HG03571 (cell line): ENCODE measurements at regions not wholly inside any gene's neighbourhood (a gene's known extent, or its start where the extent isn't known, plus 50 kb on each side); places are given as distances from the start of the nearest gene placed in this dataset.

Experiments used
- ATAC-seq: cut with Tn5 transposase; IDR thresholded peaks from one replicate; pipeline ENCODE4 v1.9.1; 2021; ENCODE audit not compliant: unreplicated experiment

GRCh38 chr4:108370291-108371141 is 201.8 kb upstream of the LEF1 start:
- no peak for ATAC-seq

GRCh38 chr4:108369035-108369655 is 200.4 kb upstream of the LEF1 start:
- ATAC-seq = no peak

DNA sequence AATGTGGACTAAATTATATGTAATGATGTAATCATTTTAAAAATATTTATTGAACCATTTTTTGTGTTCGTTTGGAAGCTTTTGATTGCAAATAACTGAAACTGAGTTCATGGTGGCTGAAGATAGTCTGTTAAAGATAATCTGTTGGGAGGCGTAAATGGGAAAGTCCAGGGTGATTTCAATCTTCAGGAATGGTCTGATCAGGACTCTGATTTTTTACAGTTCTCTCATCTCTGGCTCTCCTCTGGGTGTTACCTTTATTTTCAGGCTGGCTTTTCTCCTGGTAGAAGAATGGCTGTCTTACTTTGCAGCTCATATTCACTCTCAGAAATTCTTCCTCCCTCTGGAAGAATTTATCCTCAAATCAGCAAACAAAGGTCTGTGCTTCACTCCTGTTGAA is 199.0 kb upstream of the LEF1 start:
- ATAC-seq = no peak

DNA sequence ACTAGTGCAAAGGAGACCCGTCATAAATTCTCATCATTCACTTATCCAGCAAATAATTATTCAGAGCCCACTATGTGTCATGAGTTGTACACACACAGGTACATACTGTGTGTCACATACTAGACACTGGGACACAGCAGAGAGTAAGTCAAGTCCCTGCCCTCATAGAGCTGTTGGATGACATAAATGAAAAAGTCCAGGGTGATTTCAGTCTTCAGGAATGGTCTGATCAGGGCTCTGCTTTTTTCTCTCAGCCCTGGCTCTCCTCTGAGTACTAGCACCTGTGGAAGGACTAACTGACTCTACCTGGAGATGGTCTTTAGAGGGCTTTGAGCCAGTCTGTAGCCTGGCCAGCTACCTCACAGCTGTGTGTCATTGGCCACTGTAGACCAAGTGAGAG is 198.0 kb upstream of the LEF1 start:
- no peak for ATAC-seq

DNA sequence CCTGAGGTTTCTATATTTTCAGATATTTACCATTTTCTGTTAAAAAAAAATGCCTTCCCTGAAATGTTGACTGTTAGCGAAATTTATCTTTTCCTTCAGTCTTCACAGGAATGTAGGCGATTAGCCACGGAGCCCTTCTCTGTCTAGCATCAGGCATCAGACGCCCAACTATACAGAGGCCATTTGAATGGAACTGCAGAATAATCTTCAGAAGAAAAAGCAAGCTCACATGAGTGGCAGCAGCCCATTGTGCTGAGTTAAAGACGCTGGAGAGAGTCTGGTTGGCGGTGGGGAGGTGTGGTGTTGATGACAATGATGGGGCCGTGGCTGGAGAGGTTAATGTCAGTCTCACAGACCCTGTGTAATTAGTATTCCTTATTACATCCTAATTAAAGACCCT is 196.8 kb upstream of the LEF1 start:
- no peak for ATAC-seq

DNA sequence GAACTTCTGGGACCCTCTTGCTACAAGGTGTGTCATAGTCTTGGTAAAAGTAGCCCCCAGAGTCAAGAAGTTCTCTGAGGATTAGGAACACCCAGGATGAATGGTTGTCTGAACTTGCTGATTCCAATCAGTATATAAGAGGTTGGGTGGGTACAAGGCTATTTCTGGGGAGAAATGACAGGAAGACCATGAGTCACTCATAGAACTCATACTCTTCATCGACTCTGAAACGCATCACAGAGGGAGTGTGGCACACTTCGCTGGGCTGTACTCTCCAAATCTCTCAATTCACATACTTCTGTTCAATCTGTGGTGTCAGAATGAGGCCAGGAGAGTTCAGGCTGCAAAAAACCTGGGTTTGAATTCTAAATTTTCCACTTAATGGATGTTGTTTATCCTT is 193.2 kb upstream of the LEF1 start:
- ATAC-seq = no peak

GRCh38 chr4:108361446-108361820 is 192.7 kb upstream of the LEF1 start:
- ATAC-seq = no peak

- ATAC-seq = no peak
Observed at GRCh38 chr4:108360754-108361445, 192.2 kb upstream of the LEF1 start.

- ATAC-seq = no peak
Observed at GRCh38 chr4:108359986-108360681, 191.4 kb upstream of the LEF1 start.

- no peak for ATAC-seq
Observed at GRCh38 chr4:108359130-108359985, 190.6 kb upstream of the LEF1 start.

- ATAC-seq = no peak
Observed at GRCh38 chr4:108355902-108356535, 187.3 kb upstream of the LEF1 start.

- no peak for ATAC-seq
Observed at GRCh38 chr4:108355186-108355901, 186.6 kb upstream of the LEF1 start.

DNA sequence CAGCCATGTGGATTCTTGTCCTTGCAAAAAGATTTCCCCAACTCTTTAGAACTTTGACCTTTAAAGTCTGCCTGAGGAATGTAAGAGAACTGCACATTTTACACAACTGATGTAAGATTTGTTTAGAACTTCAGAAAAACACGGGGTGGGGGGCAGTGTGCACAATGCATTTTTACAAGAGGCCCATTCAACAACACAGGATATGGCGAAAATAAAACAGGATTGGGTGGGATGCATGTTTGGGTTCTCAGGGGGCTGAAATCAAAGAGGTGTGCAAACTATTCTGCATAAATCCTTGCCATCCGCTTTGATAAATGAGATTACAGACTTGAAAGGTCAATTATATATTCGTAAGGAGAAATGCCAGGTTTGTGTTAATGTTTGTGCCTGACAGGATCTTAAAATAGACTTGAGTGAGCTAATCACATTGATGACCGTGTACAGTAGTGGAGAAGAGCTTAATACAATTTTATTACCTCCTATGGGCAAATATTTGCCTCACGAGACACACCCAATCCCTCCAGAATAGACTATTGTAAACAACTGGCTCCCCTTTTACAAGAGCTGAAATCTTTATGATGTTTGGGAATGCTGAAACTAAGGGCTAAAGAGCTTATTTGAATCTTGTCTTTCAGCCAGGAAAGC is 184.1 kb upstream of the LEF1 start:
- ATAC-seq = no peak

GRCh38 chr4:108351791-108352190 is 183.1 kb upstream of the LEF1 start:
- no peak for ATAC-seq

- ATAC-seq = no peak
Observed at GRCh38 chr4:108350332-108350731, 181.6 kb upstream of the LEF1 start.

DNA sequence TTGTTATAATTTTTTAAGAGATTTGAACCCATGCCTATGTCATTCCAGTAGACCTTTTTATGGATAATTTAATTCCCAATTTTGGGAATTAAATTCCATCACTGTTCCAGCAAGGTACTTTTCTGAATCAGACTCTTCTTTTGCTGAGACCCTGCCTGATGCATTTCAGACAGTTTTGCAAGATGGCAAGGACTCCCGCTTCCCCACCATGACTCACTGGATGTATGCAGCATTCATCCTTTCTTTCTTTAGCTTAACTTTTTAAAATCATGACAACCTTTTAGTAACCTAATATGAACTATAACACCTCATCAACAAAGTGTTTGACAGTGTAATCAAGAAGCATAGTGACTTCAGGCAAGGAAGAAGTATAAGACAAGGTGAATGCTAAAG is 178.1 kb upstream of the LEF1 start:
- ATAC-seq = no peak

GRCh38 chr4:108345862-108346817 is 177.4 kb upstream of the LEF1 start:
- ATAC-seq = no peak
